ENCODE measurements at regions not wholly inside any gene's neighbourhood (a gene's known extent, or its start where the extent isn't known, plus 50 kb on each side); places are given as distances from the start of the nearest gene placed in this dataset.

GRCh38 chr11:111148121-111148520 lies 97.4 kb upstream of the POU2AF2 start:
- DNase-seq (ENCODE audit: low read depth): peak; percentile 60

GRCh38 chr11:111137846-111138245 lies 107.7 kb upstream of the POU2AF2 start:
- DNase-seq (ENCODE audit: low read depth): no peak

- no peak for DNase-seq (ENCODE audit: low read depth)
Measured at GRCh38 chr11:111135778-111136570, 109.6 kb upstream of the POU2AF2 start.

DNA sequence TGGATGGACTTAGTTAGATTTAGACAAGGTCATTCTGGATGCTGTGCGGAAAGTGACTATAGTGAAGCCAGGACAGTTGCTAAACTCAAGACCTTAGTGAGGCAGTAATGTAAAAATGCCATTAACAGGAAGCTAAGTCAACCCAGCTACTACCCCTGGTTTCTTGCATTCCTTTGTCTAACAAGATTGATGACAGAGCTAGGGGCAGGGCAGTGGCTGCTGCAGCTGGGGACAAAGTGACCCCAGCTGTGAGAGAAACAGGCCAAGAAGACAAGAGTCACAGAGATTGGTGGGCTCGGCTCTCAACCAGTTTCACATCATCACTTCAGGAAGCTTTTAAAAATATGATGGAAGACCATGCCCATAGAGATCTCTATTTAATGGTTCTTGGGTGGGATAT lies 110.4 kb upstream of the POU2AF2 start:
- no peak for DNase-seq (ENCODE audit: low read depth)

- no peak for DNase-seq (ENCODE audit: low read depth)
Measured at GRCh38 chr11:111128076-111128870, 117.3 kb upstream of the POU2AF2 start.

GRCh38 chr11:111124724-111125123 lies 120.8 kb upstream of the POU2AF2 start:
- DNase-seq (ENCODE audit: low read depth): no peak

GRCh38 chr11:111123463-111124398 lies 121.8 kb upstream of the POU2AF2 start:
- no peak for DNase-seq (ENCODE audit: low read depth)

GRCh38 chr11:111120696-111121302 lies 124.7 kb upstream of the POU2AF2 start:
- DNase-seq (ENCODE audit: low read depth): no peak

GRCh38 chr11:111120161-111120560 lies 125.4 kb upstream of the POU2AF2 start:
- DNase-seq (ENCODE audit: low read depth): no peak

- DNase-seq (ENCODE audit: low read depth): no peak
Measured at GRCh38 chr11:111119751-111120150, 125.8 kb upstream of the POU2AF2 start.

GRCh38 chr11:111115890-111116289 lies 129.6 kb upstream of the POU2AF2 start:
- no peak for DNase-seq (ENCODE audit: low read depth)

- DNase-seq (ENCODE audit: low read depth): no peak
Measured at GRCh38 chr11:111114091-111114490, 131.4 kb upstream of the POU2AF2 start.

- DNase-seq (ENCODE audit: low read depth): no peak
Measured at GRCh38 chr11:111112614-111113013, 132.9 kb upstream of the POU2AF2 start.

DNA sequence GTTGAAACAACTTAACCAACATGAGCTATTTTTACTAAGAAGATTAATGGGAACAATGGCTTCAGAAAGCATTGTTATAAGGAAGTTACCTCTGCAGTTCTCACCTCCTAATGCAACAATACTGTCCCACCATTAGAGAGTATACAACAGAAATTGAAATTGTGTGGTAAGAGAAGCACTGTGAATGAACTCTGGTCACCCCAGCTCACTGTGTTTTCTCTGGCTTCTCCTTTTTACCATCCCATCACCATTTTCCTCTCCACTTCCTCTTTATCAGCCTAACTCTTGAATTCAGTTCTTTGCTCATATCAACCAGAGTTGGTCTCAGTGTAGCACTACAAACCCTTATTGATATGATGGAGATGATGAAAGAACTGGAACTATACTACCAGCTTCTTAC lies 138.0 kb upstream of the POU2AF2 start:
- no peak for DNase-seq (ENCODE audit: low read depth)

- DNase-seq (ENCODE audit: low read depth): no peak
Measured at GRCh38 chr11:111106641-111107040, 138.9 kb upstream of the POU2AF2 start.

GRCh38 chr11:111105566-111105965 lies 140.0 kb upstream of the POU2AF2 start:
- DNase-seq (ENCODE audit: low read depth): peak; percentile 85

- no peak for DNase-seq (ENCODE audit: low read depth)
Measured at GRCh38 chr11:111104185-111104584, 141.3 kb upstream of the POU2AF2 start.

- DNase-seq (ENCODE audit: low read depth): no peak
Measured at GRCh38 chr11:111101881-111102280, 143.6 kb upstream of the POU2AF2 start.

- DNase-seq (ENCODE audit: low read depth): no peak
Measured at GRCh38 chr11:111099028-111099713, 146.4 kb upstream of the POU2AF2 start.

DNA sequence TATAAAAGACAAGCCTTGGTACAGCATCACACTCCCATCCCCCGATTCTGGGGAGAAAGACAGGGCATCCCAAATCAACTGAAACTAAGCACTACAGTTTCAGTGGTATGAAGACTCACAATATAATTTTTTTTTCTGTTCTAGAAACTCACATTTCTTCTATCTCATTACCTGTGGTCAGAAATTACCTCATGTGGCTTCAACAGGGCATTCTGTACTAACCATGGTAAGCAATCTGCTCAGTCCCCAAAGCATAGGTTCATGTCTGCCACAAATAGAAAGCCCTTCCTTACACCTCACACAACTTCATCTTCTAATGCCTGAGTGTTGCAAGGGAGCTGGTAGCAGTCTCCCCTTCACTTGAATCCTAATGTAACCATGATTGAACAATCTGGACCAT lies 147.4 kb upstream of the POU2AF2 start:
- DNase-seq (ENCODE audit: low read depth): no peak

DNA sequence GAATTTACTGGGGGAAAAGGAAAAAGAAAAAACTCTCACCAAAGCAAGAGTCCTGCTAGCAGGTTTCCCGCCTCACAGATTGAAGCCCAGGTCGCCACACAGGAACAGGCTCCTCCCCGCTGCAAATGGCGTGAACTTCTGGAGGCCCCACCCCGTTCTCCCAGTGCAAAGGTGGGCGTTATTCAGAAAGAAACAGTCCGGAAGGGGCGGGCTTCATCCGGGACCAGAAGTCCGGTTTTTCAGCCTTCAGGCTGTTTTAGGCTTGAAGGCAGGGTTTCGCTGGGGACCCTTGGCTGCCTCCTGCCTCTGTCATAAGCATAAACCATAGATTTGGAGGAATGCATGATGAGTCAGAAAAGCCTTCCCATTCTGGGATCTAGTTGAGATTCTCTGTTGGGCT lies 148.3 kb upstream of the POU2AF2 start:
- DNase-seq (ENCODE audit: low read depth): peak; percentile 75

Data from amniotic epithelial cell (primary cell).